Left ventricle myocardium inferior (tissue), 1 donor: ENCODE measurements at regions not wholly inside any gene's neighbourhood (a gene's known extent, or its start where the extent isn't known, plus 50 kb on each side); places are given as distances from the start of the nearest gene placed in this dataset.
"Not testable (repeated sequence)": the region's sequence is repeated elsewhere in the genome, so short reads cannot be mapped to it uniquely, and the experiment has no call there.

Source experiments
- DNase-seq: peaks from one replicate; pipeline ENCODE4 v3.0.0-alpha.2; 2020
- H3K27ac ChIP-seq: fragments of 200-600 bp; replicated peaks from 2 replicates; pipeline ENCODE4 v1.8.0; 2021
- H3K27me3 ChIP-seq: fragments of 200-600 bp; 2 replicates; pipeline ENCODE4 v1.8.0; 2021; ENCODE audit warnings: low read depth
- H3K36me3 ChIP-seq: fragments of 200-600 bp; 2 replicates; pipeline ENCODE4 v1.8.0; 2021
- H3K4me1 ChIP-seq: fragments of 200-600 bp; 2 replicates; pipeline ENCODE4 v1.8.0; 2021
- H3K4me3 ChIP-seq: fragments of 200-600 bp; 2 replicates; pipeline ENCODE4 v1.8.0; 2021; ENCODE audit warnings: mild to moderate bottlenecking, moderate library complexity
- H3K9me3 ChIP-seq: fragments of 200-600 bp; replicated peaks from 2 replicates; pipeline ENCODE4 v1.8.0; 2021
- intact Hi-C: fragments of 100-400 bp; cut with micrococcal nuclease; formaldehyde crosslinking; loops from one replicate; pipeline ENCODE4 v1.11.0; 2022
- TF ChIP-seq, protein P1 (sequence below): fragments of 200-600 bp; IDR thresholded peaks from 2 replicates; pipeline ENCODE4 v1.8.0; 2021; ENCODE audit warnings: antibody characterized with exemption, mild to moderate bottlenecking, borderline replicate concordance
- donor health status: DM: no; HTN: yes; CAD: no; lungs with severe emphysema.

DNA sequence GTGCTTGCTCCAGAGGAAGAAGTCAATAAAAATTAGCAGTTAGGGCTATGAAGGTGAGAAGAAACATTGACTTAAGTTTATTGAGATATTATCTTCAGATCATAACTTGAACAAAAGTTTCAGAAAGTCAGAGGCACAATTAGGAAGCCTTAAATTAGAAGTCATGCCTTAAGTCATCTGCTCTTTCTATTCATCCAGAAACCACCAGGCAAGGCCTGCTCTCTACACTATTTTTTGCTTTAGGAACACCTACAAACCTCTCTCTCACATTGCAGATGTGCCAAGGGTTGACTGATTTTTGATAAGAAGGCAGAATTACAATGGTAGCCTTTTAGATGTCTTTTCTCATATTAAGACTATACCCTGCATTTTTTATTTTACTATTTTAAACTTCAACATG, 268.7 kb downstream of the SPRY2 start:
- no peaks in the 10 kb centered on the region for H3K4me1 ChIP-seq
- no peak overlapping the region for H3K4me3 ChIP-seq
- DNase-seq = no peak
- no peaks in the 10 kb centered on the region for H3K36me3 ChIP-seq
- H3K27me3 ChIP-seq = no peaks in the 10 kb centered on the region
- intact Hi-C loops = no loop called here
- no peak overlapping the region for H3K27ac ChIP-seq
- H3K9me3 ChIP-seq = no peaks in the 10 kb centered on the region
- TF ChIP-seq, protein P1, sequence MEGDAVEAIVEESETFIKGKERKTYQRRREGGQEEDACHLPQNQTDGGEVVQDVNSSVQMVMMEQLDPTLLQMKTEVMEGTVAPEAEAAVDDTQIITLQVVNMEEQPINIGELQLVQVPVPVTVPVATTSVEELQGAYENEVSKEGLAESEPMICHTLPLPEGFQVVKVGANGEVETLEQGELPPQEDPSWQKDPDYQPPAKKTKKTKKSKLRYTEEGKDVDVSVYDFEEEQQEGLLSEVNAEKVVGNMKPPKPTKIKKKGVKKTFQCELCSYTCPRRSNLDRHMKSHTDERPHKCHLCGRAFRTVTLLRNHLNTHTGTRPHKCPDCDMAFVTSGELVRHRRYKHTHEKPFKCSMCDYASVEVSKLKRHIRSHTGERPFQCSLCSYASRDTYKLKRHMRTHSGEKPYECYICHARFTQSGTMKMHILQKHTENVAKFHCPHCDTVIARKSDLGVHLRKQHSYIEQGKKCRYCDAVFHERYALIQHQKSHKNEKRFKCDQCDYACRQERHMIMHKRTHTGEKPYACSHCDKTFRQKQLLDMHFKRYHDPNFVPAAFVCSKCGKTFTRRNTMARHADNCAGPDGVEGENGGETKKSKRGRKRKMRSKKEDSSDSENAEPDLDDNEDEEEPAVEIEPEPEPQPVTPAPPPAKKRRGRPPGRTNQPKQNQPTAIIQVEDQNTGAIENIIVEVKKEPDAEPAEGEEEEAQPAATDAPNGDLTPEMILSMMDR = no peak

GRCh38 chr13:80070024-80070703, 270.8 kb downstream of the SPRY2 start:
- H3K36me3 ChIP-seq = no peaks in the 10 kb centered on the region
- intact Hi-C loops = no loop called here
- H3K4me1 ChIP-seq = no peaks in the 10 kb centered on the region
- no peaks in the 10 kb centered on the region for H3K9me3 ChIP-seq
- H3K27ac ChIP-seq = no peak overlapping the region
- H3K27me3 ChIP-seq = no peaks in the 10 kb centered on the region
- no peak for DNase-seq
- TF ChIP-seq, protein P1 = no peak
- no peak overlapping the region for H3K4me3 ChIP-seq

DNA sequence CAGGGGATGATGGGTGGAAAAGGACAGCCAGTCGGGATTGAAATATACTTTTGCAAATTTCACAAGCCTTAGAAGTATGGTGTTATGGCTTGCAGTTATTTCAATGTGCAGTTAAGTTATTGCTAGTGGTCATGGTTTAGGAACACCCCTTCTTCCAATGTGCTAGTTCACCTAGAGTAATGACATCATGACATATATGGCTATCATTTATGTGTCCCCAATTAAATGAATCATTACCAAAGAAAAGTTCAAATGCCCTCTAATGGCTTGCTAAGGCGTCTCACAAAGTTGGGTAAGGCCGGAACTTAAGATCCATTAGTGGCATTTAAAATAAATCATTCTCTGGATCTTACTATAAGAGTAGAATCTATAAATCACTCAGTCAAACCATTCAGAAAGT, 271.6 kb downstream of the SPRY2 start:
- intact Hi-C loops = no loop called here
- TF ChIP-seq, protein P1 = no peak

GRCh38 chr13:80065996-80066395, 274.9 kb downstream of the SPRY2 start:
- TF ChIP-seq, protein P1 = no peak
- DNase-seq = no peak
- no peak overlapping the region for H3K4me3 ChIP-seq
- H3K36me3 ChIP-seq = no peaks in the 10 kb centered on the region
- H3K4me1 ChIP-seq = no peaks in the 10 kb centered on the region
- no peaks in the 10 kb centered on the region for H3K9me3 ChIP-seq
- H3K27ac ChIP-seq = no peak overlapping the region
- intact Hi-C loops = no loop called here
- no peaks in the 10 kb centered on the region for H3K27me3 ChIP-seq

More for the DNA sequence above, 271.6 kb downstream of the SPRY2 start:
- Histone ChIP-seq H3K27ac (no peak overlapping the region), H3K9me3 (no peaks in the 10 kb centered on the region), H3K4me3 (no peak overlapping the region), H3K4me1 (no peaks in the 10 kb centered on the region), H3K36me3 (no peaks in the 10 kb centered on the region), H3K27me3 (no peaks in the 10 kb centered on the region)
- DNase-seq = no peak

GRCh38 chr13:80062416-80062815, 278.5 kb downstream of the SPRY2 start:
- intact Hi-C loops, DNase-seq: not testable (repeated sequence)

GRCh38 chr13:80059789-80060188, 281.1 kb downstream of the SPRY2 start:
- intact Hi-C loops = no loop called here
- no peak overlapping the region for H3K4me3 ChIP-seq

More at GRCh38 chr13:80062416-80062815, 278.5 kb downstream of the SPRY2 start:
- not testable (repeated sequence) for H3K9me3 ChIP-seq, H3K4me1 ChIP-seq, H3K4me3 ChIP-seq, H3K36me3 ChIP-seq, H3K27me3 ChIP-seq, H3K27ac ChIP-seq

More at GRCh38 chr13:80059789-80060188, 281.1 kb downstream of the SPRY2 start:
- Histone ChIP-seq H3K27me3 (no peaks in the 10 kb centered on the region), H3K36me3 (no peaks in the 10 kb centered on the region), H3K27ac (no peak overlapping the region), H3K9me3 (no peaks in the 10 kb centered on the region), H3K4me1 (no peaks in the 10 kb centered on the region)
- TF ChIP-seq, protein P1 = no peak
- no peak for DNase-seq
